ENCODE measurements at regions not wholly inside any gene's neighbourhood (a gene's known extent, or its start where the extent isn't known, plus 50 kb on each side); places are given as distances from the start of the nearest gene placed in this dataset.

- Histone ChIP-seq H3K9ac (ENCODE audit: insufficient read length) (no peak overlapping the region), H3K4me3 (no peak overlapping the region), H3K27ac (no peak overlapping the region), H3K9me3 (ENCODE audit: low read depth, low read length) (no peaks in the 10 kb centered on the region), H3K36me3 (ENCODE audit: insufficient read depth, low read length) (no peaks in the 10 kb centered on the region)
- TF ChIP-seq EZH2 (IDR thresholded peaks at IDR 0.05) (no peak), POLR2AphosphoS5 (IDR thresholded peaks at IDR 0.05; ENCODE audit: borderline replicate concordance, low read depth, low read length) (no peak), FOXP2 (optimal IDR thresholded peaks at IDR 0.05; ENCODE audit: control extremely low read depth, extremely low read length, insufficient read depth) (no peak)
- DNase-seq (ENCODE audit: low read depth, low spot score), result no peak
Measured at GRCh38 chr7:34365011-34365410, 293.0 kb upstream of the NPSR1 start.

- Histone ChIP-seq H3K27ac (no peak overlapping the region), H3K36me3 (ENCODE audit: insufficient read depth, low read length) (no peaks in the 10 kb centered on the region), H3K9me3 (ENCODE audit: low read depth, low read length) (no peaks in the 10 kb centered on the region), H3K4me3 (no peak overlapping the region), H3K9ac (ENCODE audit: insufficient read length) (no peak overlapping the region)
- TF ChIP-seq FOXP2 (optimal IDR thresholded peaks at IDR 0.05; ENCODE audit: control extremely low read depth, extremely low read length, insufficient read depth), result no peak
- TF ChIP-seq EZH2 (IDR thresholded peaks at IDR 0.05), result no peak
- TF ChIP-seq POLR2AphosphoS5 (IDR thresholded peaks at IDR 0.05; ENCODE audit: borderline replicate concordance, low read depth, low read length), result no peak
- no peak for DNase-seq (ENCODE audit: low read depth, low spot score)
Measured at GRCh38 chr7:34365611-34366010, 292.4 kb upstream of the NPSR1 start.

- Histone ChIP-seq H3K27ac (no peak overlapping the region), H3K4me3 (no peak overlapping the region), H3K36me3 (ENCODE audit: insufficient read depth, low read length) (no peaks in the 10 kb centered on the region), H3K9me3 (ENCODE audit: low read depth, low read length) (no peaks in the 10 kb centered on the region), H3K9ac (ENCODE audit: insufficient read length) (no peak overlapping the region)
- no peak for TF ChIP-seq EZH2 (IDR thresholded peaks at IDR 0.05)
- DNase-seq (ENCODE audit: low read depth, low spot score), result no peak
Measured at GRCh38 chr7:34371922-34372321, 286.1 kb upstream of the NPSR1 start.

DNA sequence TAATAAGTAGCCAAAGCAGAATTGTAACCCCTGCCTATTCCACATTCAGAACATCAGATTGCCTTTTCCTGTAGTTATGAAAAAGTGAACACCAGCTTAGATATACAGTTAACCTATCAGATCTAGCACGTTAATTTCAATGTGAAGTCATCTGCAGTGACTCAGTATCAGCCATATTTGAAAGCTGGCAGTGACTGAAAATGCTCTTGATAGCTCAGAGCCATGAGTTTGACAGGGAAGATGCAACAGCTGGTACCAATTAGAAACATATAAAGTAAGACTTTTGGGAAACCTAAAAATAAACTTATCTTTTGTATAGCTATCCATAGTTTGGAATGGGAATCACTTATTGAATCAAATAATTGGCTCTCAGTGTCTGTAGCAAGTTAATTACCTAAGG lies 284.1 kb upstream of the NPSR1 start:
- Histone ChIP-seq H3K27ac (peak overlapping the region; percentile 11; the same call in 1 of the 2 replicates), H3K36me3 (ENCODE audit: insufficient read depth, low read length) (no peaks in the 10 kb centered on the region), H3K9me3 (ENCODE audit: low read depth, low read length) (no peaks in the 10 kb centered on the region), H3K4me3 (no peak overlapping the region), H3K9ac (ENCODE audit: insufficient read length) (no peak overlapping the region)
- DNase-seq (ENCODE audit: low read depth, low spot score), result no peak
- TF ChIP-seq POLR2AphosphoS5 (IDR thresholded peaks at IDR 0.05; ENCODE audit: borderline replicate concordance, low read depth, low read length) (no peak), EZH2 (IDR thresholded peaks at IDR 0.05) (no peak), FOXP2 (optimal IDR thresholded peaks at IDR 0.05; ENCODE audit: control extremely low read depth, extremely low read length, insufficient read depth) (no peak)

GRCh38 chr7:34382166-34382893 lies 275.7 kb upstream of the NPSR1 start:
- H3K9me3 ChIP-seq (ENCODE audit: low read depth, low read length), result no peaks in the 10 kb centered on the region
- H3K36me3 ChIP-seq (ENCODE audit: insufficient read depth, low read length), result no peaks in the 10 kb centered on the region
- no peak for DNase-seq (ENCODE audit: low read depth, low spot score)
- TF ChIP-seq POLR2AphosphoS5 (IDR thresholded peaks at IDR 0.05; ENCODE audit: borderline replicate concordance, low read depth, low read length) (no peak), EZH2 (IDR thresholded peaks at IDR 0.05) (no peak), FOXP2 (optimal IDR thresholded peaks at IDR 0.05; ENCODE audit: control extremely low read depth, extremely low read length, insufficient read depth) (no peak)
- no peak overlapping the region for H3K4me3 ChIP-seq
- no peak overlapping the region for H3K27ac ChIP-seq
- no peak overlapping the region for H3K9ac ChIP-seq (ENCODE audit: insufficient read length)

- Histone ChIP-seq H3K9me3 (ENCODE audit: low read depth, low read length) (no peaks in the 10 kb centered on the region), H3K4me3 (no peak overlapping the region), H3K9ac (ENCODE audit: insufficient read length) (no peak overlapping the region), H3K27ac (no peak overlapping the region), H3K36me3 (ENCODE audit: insufficient read depth, low read length) (no peaks in the 10 kb centered on the region)
- no peak for TF ChIP-seq POLR2AphosphoS5 (IDR thresholded peaks at IDR 0.05; ENCODE audit: borderline replicate concordance, low read depth, low read length)
- TF ChIP-seq FOXP2 (optimal IDR thresholded peaks at IDR 0.05; ENCODE audit: control extremely low read depth, extremely low read length, insufficient read depth), result no peak
- no peak for TF ChIP-seq EZH2 (IDR thresholded peaks at IDR 0.05)
- DNase-seq (ENCODE audit: low read depth, low spot score), result no peak
Measured at GRCh38 chr7:34385384-34385783, 272.6 kb upstream of the NPSR1 start.

GRCh38 chr7:34389332-34390078 lies 268.5 kb upstream of the NPSR1 start:
- no peak overlapping the region for H3K9ac ChIP-seq (ENCODE audit: insufficient read length)
- H3K9me3 ChIP-seq (ENCODE audit: low read depth, low read length), result no peaks in the 10 kb centered on the region
- no peak for DNase-seq (ENCODE audit: low read depth, low spot score)
- TF ChIP-seq POLR2AphosphoS5 (IDR thresholded peaks at IDR 0.05; ENCODE audit: borderline replicate concordance, low read depth, low read length) (no peak), EZH2 (IDR thresholded peaks at IDR 0.05) (no peak), FOXP2 (optimal IDR thresholded peaks at IDR 0.05; ENCODE audit: control extremely low read depth, extremely low read length, insufficient read depth) (no peak)
- no peak overlapping the region for H3K27ac ChIP-seq
- H3K36me3 ChIP-seq (ENCODE audit: insufficient read depth, low read length), result no peaks in the 10 kb centered on the region
- H3K4me3 ChIP-seq, result no peak overlapping the region

DNA sequence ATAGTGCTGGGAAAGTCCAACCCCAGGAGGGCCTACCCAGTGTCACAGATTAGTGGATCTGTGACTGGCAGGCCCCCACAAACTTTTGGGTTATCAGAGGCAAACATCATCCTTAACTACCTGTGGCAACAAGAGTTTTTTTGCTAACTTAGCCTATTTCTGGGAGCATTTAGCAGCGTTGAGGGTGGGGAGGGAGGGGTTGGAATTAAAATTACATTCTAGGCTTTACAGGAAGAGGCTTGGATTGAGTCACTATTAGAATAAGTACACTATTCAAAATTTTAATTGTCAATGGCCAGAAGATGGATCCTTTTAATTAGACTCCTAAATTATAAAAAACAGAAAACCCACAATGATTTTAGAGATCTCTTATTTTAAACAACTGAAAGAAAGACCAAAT lies 267.9 kb upstream of the NPSR1 start:
- Histone ChIP-seq H3K27ac (no peak overlapping the region), H3K36me3 (ENCODE audit: insufficient read depth, low read length) (no peaks in the 10 kb centered on the region), H3K4me3 (no peak overlapping the region), H3K9ac (ENCODE audit: insufficient read length) (no peak overlapping the region), H3K9me3 (ENCODE audit: low read depth, low read length) (no peaks in the 10 kb centered on the region)
- no peak for TF ChIP-seq FOXP2 (optimal IDR thresholded peaks at IDR 0.05; ENCODE audit: control extremely low read depth, extremely low read length, insufficient read depth)
- no peak for TF ChIP-seq POLR2AphosphoS5 (IDR thresholded peaks at IDR 0.05; ENCODE audit: borderline replicate concordance, low read depth, low read length)
- TF ChIP-seq EZH2 (IDR thresholded peaks at IDR 0.05), result no peak
- DNase-seq (ENCODE audit: low read depth, low spot score), result no peak
